OCI-LY1 (cell line): ENCODE measurements at regions not wholly inside any gene's neighbourhood (a gene's known extent, or its start where the extent isn't known, plus 50 kb on each side); places are given as distances from the start of the nearest gene placed in this dataset.

Source experiments
- H2AFZ ChIP-seq: fragments of 200-600 bp; sonication (generic), shearing (Covaris generic); 2 replicates; pipeline ENCODE4 v1.6.0; 2014; ENCODE audit warnings: antibody characterized with exemption, mild to moderate bottlenecking, low read length
- H3F3A ChIP-seq: fragments of 200-600 bp; sonication (generic), shearing (Covaris generic); 2 replicates; pipeline ENCODE4 v1.6.0; 2014; ENCODE audit warnings: mild to moderate bottlenecking, antibody characterized with exemption, low read length, moderate library complexity; ENCODE audit not compliant: insufficient read depth
- H3K27ac ChIP-seq: fragments of 200-600 bp; sonication (generic); 2 replicates; pipeline ENCODE4 v1.5.1; 2014; ENCODE audit warnings: low read length, mixed run types, mild to moderate bottlenecking, low read depth; ENCODE audit not compliant: poor library complexity, severe bottlenecking
- H3K27me3 ChIP-seq: fragments of 200-600 bp; sonication (generic); 2 replicates; pipeline ENCODE4 v1.6.0; 2014; ENCODE audit warnings: antibody characterized with exemption, mild to moderate bottlenecking, low read length, moderate library complexity; ENCODE audit not compliant: insufficient read depth
- H3K36me3 ChIP-seq: fragments of 200-600 bp; sonication (generic); 2 replicates; pipeline ENCODE4 v1.6.1; 2014; ENCODE audit warnings: mild to moderate bottlenecking, antibody characterized with exemption, low read length, moderate library complexity, mixed read lengths; ENCODE audit not compliant: insufficient read depth
- H3K4me1 ChIP-seq: fragments of 200-600 bp; sonication (generic); 2 replicates; pipeline ENCODE4 v1.5.1; 2014; ENCODE audit warnings: mild to moderate bottlenecking, low read length, moderate library complexity; ENCODE audit not compliant: insufficient read depth, severe bottlenecking
- H3K4me2 ChIP-seq: fragments of 200-600 bp; sonication (generic), shearing (Covaris generic); 2 replicates; pipeline ENCODE4 v1.6.1; 2014; ENCODE audit warnings: low read length
- H3K4me3 ChIP-seq: fragments of 200-600 bp; sonication (generic); 2 replicates; pipeline ENCODE4 v1.5.1; 2014; ENCODE audit warnings: low read length, low read depth, mild to moderate bottlenecking, mixed read lengths; ENCODE audit not compliant: poor library complexity, severe bottlenecking
- H3K79me2 ChIP-seq: fragments of 200-600 bp; shearing (Covaris generic); 2 replicates; pipeline ENCODE4 v1.6.1; 2016; ENCODE audit warnings: mixed run types, low read length, mixed read lengths; ENCODE audit not compliant: insufficient read depth
- H3K9ac ChIP-seq: fragments of 200-600 bp; sonication (generic), shearing (Covaris generic); 2 replicates; pipeline ENCODE4 v1.6.1; 2014; ENCODE audit warnings: mild to moderate bottlenecking, low read length, mixed read lengths
- H3K9me2 ChIP-seq: fragments of 200-600 bp; sonication (generic), shearing (Covaris generic); 2 replicates; pipeline ENCODE4 v1.6.1; 2014; ENCODE audit warnings: low read depth, mild to moderate bottlenecking, low read length, mixed read lengths
- H3K9me3 ChIP-seq: fragments of 200-600 bp; shearing (Covaris generic); 2 replicates; pipeline ENCODE4 v1.6.1; 2014; ENCODE audit warnings: low read length, mixed read lengths
- H4K20me1 ChIP-seq: fragments of 200-600 bp; sonication (generic), shearing (Covaris generic); 2 replicates; pipeline ENCODE4 v1.6.0; 2016; ENCODE audit warnings: mild to moderate bottlenecking, low read length; ENCODE audit not compliant: insufficient read depth
- EZH2 ChIP-seq: fragments of 200-600 bp; sonication (generic), shearing (Covaris generic); IDR thresholded peaks from 2 replicates; pipeline ENCODE4 v1.8.0; 2017; ENCODE audit warnings: borderline replicate concordance, mixed run types, mild to moderate bottlenecking, antibody characterized with exemption, low read length, moderate library complexity, mixed read lengths
- TF ChIP-seq, protein P1 (sequence below): fragments of 200-600 bp; sonication (generic), shearing (Covaris generic); IDR thresholded peaks from 2 replicates; pipeline ENCODE4 v1.5.1; 2017; ENCODE audit warnings: mild to moderate bottlenecking, antibody characterized with exemption, low read length, moderate library complexity, mixed read lengths

DNA sequence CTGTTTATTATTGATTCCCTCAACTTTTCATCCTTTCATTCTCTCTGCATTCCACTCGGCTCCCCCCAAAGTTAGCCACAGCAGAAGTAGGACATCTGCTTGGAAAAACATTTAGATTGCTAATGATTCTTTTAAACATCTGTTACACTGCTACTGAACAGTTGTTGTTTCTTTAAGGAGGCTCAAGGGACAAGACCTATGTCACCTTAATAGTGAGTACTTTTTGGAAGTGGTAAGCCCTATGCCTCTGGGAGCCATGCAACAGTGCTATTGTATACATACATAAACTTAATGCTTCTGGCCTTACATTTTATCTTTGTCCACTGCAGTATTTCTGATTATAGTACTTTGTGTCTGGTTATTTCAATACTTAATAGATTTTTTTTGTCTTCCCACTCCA is 628.2 kb upstream of the FOXG1 start:
- no peaks in the 10 kb centered on the region for H3F3A ChIP-seq
- H3K27me3 ChIP-seq, result no peaks in the 10 kb centered on the region
- no peak for TF ChIP-seq EZH2
- TF ChIP-seq, protein P1, sequence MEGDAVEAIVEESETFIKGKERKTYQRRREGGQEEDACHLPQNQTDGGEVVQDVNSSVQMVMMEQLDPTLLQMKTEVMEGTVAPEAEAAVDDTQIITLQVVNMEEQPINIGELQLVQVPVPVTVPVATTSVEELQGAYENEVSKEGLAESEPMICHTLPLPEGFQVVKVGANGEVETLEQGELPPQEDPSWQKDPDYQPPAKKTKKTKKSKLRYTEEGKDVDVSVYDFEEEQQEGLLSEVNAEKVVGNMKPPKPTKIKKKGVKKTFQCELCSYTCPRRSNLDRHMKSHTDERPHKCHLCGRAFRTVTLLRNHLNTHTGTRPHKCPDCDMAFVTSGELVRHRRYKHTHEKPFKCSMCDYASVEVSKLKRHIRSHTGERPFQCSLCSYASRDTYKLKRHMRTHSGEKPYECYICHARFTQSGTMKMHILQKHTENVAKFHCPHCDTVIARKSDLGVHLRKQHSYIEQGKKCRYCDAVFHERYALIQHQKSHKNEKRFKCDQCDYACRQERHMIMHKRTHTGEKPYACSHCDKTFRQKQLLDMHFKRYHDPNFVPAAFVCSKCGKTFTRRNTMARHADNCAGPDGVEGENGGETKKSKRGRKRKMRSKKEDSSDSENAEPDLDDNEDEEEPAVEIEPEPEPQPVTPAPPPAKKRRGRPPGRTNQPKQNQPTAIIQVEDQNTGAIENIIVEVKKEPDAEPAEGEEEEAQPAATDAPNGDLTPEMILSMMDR, result no peak
- H3K27ac ChIP-seq, result no peak overlapping the region
- H3K9ac ChIP-seq, result no peak overlapping the region
- H3K36me3 ChIP-seq, result no peaks in the 10 kb centered on the region
- no peaks in the 10 kb centered on the region for H3K4me1 ChIP-seq
- H2AFZ ChIP-seq, result no peak overlapping the region
- no peak overlapping the region for H3K4me3 ChIP-seq
- no peaks in the 10 kb centered on the region for H3K79me2 ChIP-seq
- H3K4me2 ChIP-seq, result no peak overlapping the region
- H3K9me3 ChIP-seq, result no peaks in the 10 kb centered on the region
- H3K9me2 ChIP-seq, result no peaks in the 10 kb centered on the region
- no peaks in the 10 kb centered on the region for H4K20me1 ChIP-seq

DNA sequence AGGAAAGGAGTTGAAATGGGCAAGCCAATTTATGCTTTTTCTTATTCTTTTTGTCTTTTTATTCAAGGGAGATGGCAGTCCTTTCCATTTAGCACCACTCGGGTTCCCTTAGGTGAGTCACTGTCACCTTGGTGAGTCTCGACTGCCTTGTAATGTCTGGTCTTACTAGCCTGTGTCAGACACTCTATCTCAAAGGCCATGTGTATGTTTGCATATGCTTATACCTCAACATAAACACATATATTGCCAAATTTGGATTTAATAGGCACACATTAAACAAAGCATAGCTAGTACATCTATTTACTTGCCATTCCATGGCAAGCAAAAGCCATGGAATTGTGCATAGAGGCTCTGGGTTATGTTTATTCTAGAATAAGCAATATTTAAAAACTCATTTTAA is 624.9 kb upstream of the FOXG1 start:
- H4K20me1 ChIP-seq, result no peaks in the 10 kb centered on the region
- H3K4me3 ChIP-seq, result no peak overlapping the region
- no peaks in the 10 kb centered on the region for H3K27me3 ChIP-seq
- no peaks in the 10 kb centered on the region for H3K4me1 ChIP-seq
- H3K4me2 ChIP-seq, result no peak overlapping the region
- no peaks in the 10 kb centered on the region for H3K79me2 ChIP-seq
- H3F3A ChIP-seq, result no peaks in the 10 kb centered on the region
- no peaks in the 10 kb centered on the region for H3K9me2 ChIP-seq
- H3K9me3 ChIP-seq, result no peaks in the 10 kb centered on the region
- H3K27ac ChIP-seq, result no peak overlapping the region
- no peak for TF ChIP-seq EZH2
- TF ChIP-seq, protein P1, result no peak
- H2AFZ ChIP-seq, result no peak overlapping the region
- no peak overlapping the region for H3K9ac ChIP-seq
- no peaks in the 10 kb centered on the region for H3K36me3 ChIP-seq

DNA sequence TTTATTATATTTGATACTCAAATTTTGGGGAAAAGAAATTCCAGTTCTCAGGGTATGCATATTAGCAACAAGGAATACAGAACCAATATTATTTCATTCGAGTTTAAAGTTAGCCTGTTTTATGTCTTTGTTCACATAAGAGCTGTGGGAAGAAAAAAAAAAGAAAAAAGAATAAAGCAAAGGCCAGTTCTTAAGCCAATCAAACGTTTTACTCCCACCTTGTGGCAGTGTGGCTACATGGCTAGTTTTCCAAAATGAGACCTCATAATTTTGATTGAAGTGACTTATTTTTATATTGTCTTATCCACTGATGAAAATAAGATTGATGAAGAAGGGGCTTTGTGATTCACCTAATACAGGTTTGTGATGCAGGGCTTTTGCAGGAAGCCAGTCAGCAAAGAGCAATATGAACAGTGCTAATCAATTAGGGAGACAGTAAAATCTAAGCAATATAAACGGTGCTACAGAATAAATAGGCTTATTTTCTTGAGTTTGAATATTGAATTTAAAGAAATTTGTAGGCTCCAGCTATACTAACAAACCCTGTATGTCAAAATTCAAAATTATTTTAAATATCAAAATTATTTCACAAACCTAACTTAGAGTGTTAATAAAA is 624.1 kb upstream of the FOXG1 start:
- Histone ChIP-seq H2AFZ (no peak overlapping the region), H3K4me1 (no peaks in the 10 kb centered on the region), H3K9me3 (no peaks in the 10 kb centered on the region), H3K9me2 (no peaks in the 10 kb centered on the region), H3F3A (no peaks in the 10 kb centered on the region), H3K9ac (no peak overlapping the region), H3K4me2 (no peak overlapping the region), H3K27me3 (no peaks in the 10 kb centered on the region), H3K79me2 (no peaks in the 10 kb centered on the region), H3K27ac (no peak overlapping the region), H4K20me1 (no peaks in the 10 kb centered on the region), H3K36me3 (no peaks in the 10 kb centered on the region), H3K4me3 (no peak overlapping the region)
- TF ChIP-seq, protein P1, result peak; percentile 50
- no peak for TF ChIP-seq EZH2
